ENCODE measurements at regions not wholly inside any gene's neighbourhood (a gene's known extent, or its start where the extent isn't known, plus 50 kb on each side); places are given as distances from the start of the nearest gene placed in this dataset.

DNA sequence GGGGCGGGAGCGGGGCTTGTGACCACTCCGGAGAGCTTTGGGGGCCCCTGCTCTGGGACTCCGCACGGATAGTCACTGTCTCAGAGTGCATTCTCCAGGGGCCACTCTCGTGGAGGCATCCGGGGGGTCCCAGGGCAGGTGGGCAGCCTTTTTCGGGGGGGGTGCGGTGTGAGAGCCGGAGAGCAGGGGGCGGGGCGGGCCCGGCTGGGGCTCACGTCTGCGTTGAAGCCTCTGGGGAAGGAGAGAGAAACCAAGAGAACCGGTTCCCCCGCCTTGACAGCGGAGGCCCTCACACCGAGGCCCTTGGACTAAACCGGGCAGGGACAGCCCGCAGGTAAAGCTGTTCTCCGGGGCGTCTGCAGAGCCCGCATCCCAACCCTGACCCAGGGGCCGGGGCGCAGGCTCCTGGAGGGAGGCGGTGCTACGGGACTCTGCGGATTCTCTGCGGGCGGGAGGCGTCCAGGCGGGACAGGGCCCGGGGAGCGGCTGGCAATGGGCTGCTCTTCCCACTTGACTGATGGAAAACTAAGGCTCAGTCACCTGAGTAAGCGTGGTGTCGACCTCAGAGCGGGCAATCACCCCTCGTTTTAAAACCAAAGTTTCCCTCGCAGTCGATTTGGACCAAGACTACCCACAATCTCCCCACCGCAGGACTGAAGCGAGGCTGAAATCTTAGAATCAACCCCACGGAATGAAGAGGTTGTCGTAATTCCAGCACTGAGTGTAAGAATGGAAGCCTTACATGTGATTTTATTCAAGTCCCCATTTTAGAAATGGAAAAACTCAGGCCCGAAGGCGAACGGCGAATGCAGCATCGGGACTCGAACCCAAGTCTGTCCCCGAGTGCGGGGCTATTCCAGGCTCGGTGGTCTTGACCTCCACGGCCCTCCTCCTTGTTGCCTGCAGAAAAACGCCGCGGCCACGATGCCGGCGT lies 49.6 kb upstream of the AMZ2 start:
- TF ChIP-seq CTCF (IDR thresholded peaks at IDR 0.05; ENCODE audit: low read depth, low read length, poor library complexity, severe bottlenecking) (no peak), EZH2phosphoT487 (IDR thresholded peaks at IDR 0.05; ENCODE audit: borderline replicate concordance, low read length) (no peak)

All from DOHH2 (cell line).